Head of caudate nucleus (tissue), 42 donors: ENCODE measurements at regions not wholly inside any gene's neighbourhood (a gene's known extent, or its start where the extent isn't known, plus 50 kb on each side); places are given as distances from the start of the nearest gene placed in this dataset.
"Not testable (repeated sequence)": the region's sequence is repeated elsewhere in the genome, so short reads cannot be mapped to it uniquely, and the experiment has no call there.

Experiments
- DNase-seq, 42 donors: peaks; one replicate each; pipeline versions ENCODE4 v3.0.0 to v3.0.0-alpha.2; 2020 to 2021; ENCODE audit warnings: mixed read lengths in 7 of 42
- intact Hi-C: fragments of 100-400 bp; cut with DNase I; formaldehyde crosslinking; loops from one replicate; pipeline ENCODE4 v1.15.0; 2022

- intact Hi-C loops, result no loop called here
Observed at GRCh38 chr14:50030036-50030435, 86.3 kb downstream of the VCPKMT start.

GRCh38 chr14:50030911-50031310, 85.5 kb downstream of the VCPKMT start:
- DNase-seq, intact Hi-C loops: not testable (repeated sequence)

More at GRCh38 chr14:50030036-50030435, 86.3 kb downstream of the VCPKMT start:
- DNase-seq, result no peak

GRCh38 chr14:50031602-50032313, 84.6 kb downstream of the VCPKMT start:
- DNase-seq, result no peak
- intact Hi-C loops, result no loop called here

- intact Hi-C loops, DNase-seq: not testable (repeated sequence)
Observed at GRCh38 chr14:50032462-50033167, 83.8 kb downstream of the VCPKMT start.

- intact Hi-C loops, result no loop called here
- no peak for DNase-seq
Observed at GRCh38 chr14:50035214-50035613, 81.2 kb downstream of the VCPKMT start.

GRCh38 chr14:50036211-50036610, 80.2 kb downstream of the VCPKMT start:
- intact Hi-C loops, result no loop called here
- no peak for DNase-seq

GRCh38 chr14:50036637-50037036, 79.7 kb downstream of the VCPKMT start:
- no peak for DNase-seq
- intact Hi-C loops, result no loop called here

GRCh38 chr14:50037240-50037639, 79.1 kb downstream of the VCPKMT start:
- DNase-seq, result no peak
- intact Hi-C loops, result no loop called here

- intact Hi-C loops, result no loop called here
- peak in 2 of 42 donors; percentile 16 to 17 for DNase-seq
Observed at GRCh38 chr14:50037852-50038251, 78.5 kb downstream of the VCPKMT start.

GRCh38 chr14:50038398-50039119, 77.8 kb downstream of the VCPKMT start:
- peak in 4 of 42 donors; percentile 9 to 39 (median 13) for DNase-seq
- intact Hi-C loops, result no loop called here

- no peak for DNase-seq
Observed at GRCh38 chr14:50039120-50039517, 77.3 kb downstream of the VCPKMT start.

GRCh38 chr14:50039734-50040400, 76.5 kb downstream of the VCPKMT start:
- intact Hi-C loops, result no loop called here
- peak in 3 of 42 donors; percentile 6 to 38 (median 23) for DNase-seq

More at GRCh38 chr14:50039120-50039517, 77.3 kb downstream of the VCPKMT start:
- intact Hi-C loops, result no loop called here

GRCh38 chr14:50040401-50040775, 76.0 kb downstream of the VCPKMT start:
- DNase-seq, result no peak
- intact Hi-C loops, result no loop called here

- intact Hi-C loops, result no loop called here
- no peak for DNase-seq
Observed at GRCh38 chr14:50040895-50041465, 75.4 kb downstream of the VCPKMT start.

- DNase-seq, result no peak
- intact Hi-C loops, result no loop called here
Observed at GRCh38 chr14:50041980-50042379, 74.4 kb downstream of the VCPKMT start.

GRCh38 chr14:50044042-50044651, 72.2 kb downstream of the VCPKMT start:
- intact Hi-C loops, result no loop called here
- no peak for DNase-seq

GRCh38 chr14:50045039-50045711, 71.2 kb downstream of the VCPKMT start:
- peak in 18 of 42 donors; percentile 10 to 62 (median 30) for DNase-seq
- intact Hi-C loops, result no loop called here

- DNase-seq, result no peak
- intact Hi-C loops, result no loop called here
Observed at GRCh38 chr14:50045837-50046236, 70.5 kb downstream of the VCPKMT start.
